Epithelial cell of proximal tubule (primary cell): ENCODE measurements at regions not wholly inside any gene's neighbourhood (a gene's known extent, or its start where the extent isn't known, plus 50 kb on each side); places are given as distances from the start of the nearest gene placed in this dataset.
A peak's percentile ranks its signal among the peaks of the same experiment; 100 is the strongest.

Experiments
- DNase-seq: peaks from one replicate; pipeline ENCODE4 v3.0.0-alpha.2; 2011; ENCODE audit warnings: low read depth
- H3K4me3 ChIP-seq: 2 replicates; pipeline ENCODE4 v1.5.1; 2011; ENCODE audit warnings: low read depth, mild to moderate bottlenecking, low read length
- CTCF ChIP-seq: conservative IDR thresholded peaks from 2 replicates; pipeline ENCODE4 v1.5.1; 2012; ENCODE audit warnings: low read depth, mild to moderate bottlenecking, low read length

- DNase-seq: no peak
- H3K4me3 ChIP-seq: no peak overlapping the region
- TF ChIP-seq CTCF: no peak
Measured at GRCh38 chr3:30963223-30963722, 68.8 kb upstream of the GADL1 start.

GRCh38 chr3:30964612-30965011 is 70.2 kb upstream of the GADL1 start:
- DNase-seq: no peak
- TF ChIP-seq CTCF: no peak
- H3K4me3 ChIP-seq: no peak overlapping the region

GRCh38 chr3:30966896-30967295 is 72.4 kb upstream of the GADL1 start:
- no peak for TF ChIP-seq CTCF
- no peak for DNase-seq
- H3K4me3 ChIP-seq: no peak overlapping the region

- TF ChIP-seq CTCF: peak; percentile 70
- no peak for DNase-seq
Measured at GRCh38 chr3:30970183-30970582, 75.7 kb upstream of the GADL1 start.

GRCh38 chr3:30972449-30972848 is 78.0 kb upstream of the GADL1 start:
- H3K4me3 ChIP-seq: no peak overlapping the region
- DNase-seq: no peak
- TF ChIP-seq CTCF: no peak

More at GRCh38 chr3:30970183-30970582, 75.7 kb upstream of the GADL1 start:
- no peak overlapping the region for H3K4me3 ChIP-seq

- H3K4me3 ChIP-seq: no peak overlapping the region
- no peak for DNase-seq
- no peak for TF ChIP-seq CTCF
Measured at GRCh38 chr3:30974071-30974470, 79.6 kb upstream of the GADL1 start.

- no peak for TF ChIP-seq CTCF
- DNase-seq: no peak
- no peak overlapping the region for H3K4me3 ChIP-seq
Measured at GRCh38 chr3:30977592-30977991, 83.1 kb upstream of the GADL1 start.
